SK-N-SH (cell line): ENCODE measurements at regions not wholly inside any gene's neighbourhood (a gene's known extent, or its start where the extent isn't known, plus 50 kb on each side); places are given as distances from the start of the nearest gene placed in this dataset.

ENCODE experiments used
- CHD2 ChIP-seq: fragments of 150-350 bp; IDR thresholded peaks from 2 replicates; pipeline ENCODE4 v1.6.1; 2018; ENCODE audit warnings: low read length; ENCODE audit not compliant: partially characterized antibody
- EZH2phosphoT487 ChIP-seq: fragments of 200-600 bp; sonication (generic); IDR thresholded peaks from 2 replicates; pipeline ENCODE4 v1.6.1; 2017; ENCODE audit warnings: low read depth, mixed run types, mild to moderate bottlenecking, antibody characterized with exemption, moderate library complexity, borderline replicate concordance
- NFIC ChIP-seq: IDR thresholded peaks from 2 replicates; pipeline ENCODE4 v1.4.0; 2012; ENCODE audit warnings: borderline replicate concordance
- RAD21 ChIP-seq: IDR thresholded peaks from 2 replicates; pipeline ENCODE4 v1.6.1; 2012; ENCODE audit warnings: mild to moderate bottlenecking, low read length
- TAF1 ChIP-seq: IDR thresholded peaks from 2 replicates; pipeline ENCODE4 v1.6.1; 2012; ENCODE audit warnings: low read depth, mild to moderate bottlenecking, low read length, moderate library complexity, borderline replicate concordance
- TCF12 ChIP-seq: IDR thresholded peaks from 2 replicates; pipeline ENCODE4 v1.4.0; 2012
- TF ChIP-seq, protein P1 (sequence below): IDR thresholded peaks from 2 replicates; pipeline ENCODE4 v1.4.0; 2012; ENCODE audit warnings: low read depth, borderline replicate concordance
- TF ChIP-seq, protein P2 (sequence below): fragments of 200-600 bp; sonication (generic); IDR thresholded peaks from 2 replicates; pipeline ENCODE4 v1.6.1; 2017; ENCODE audit warnings: antibody characterized with exemption, mild to moderate bottlenecking, moderate library complexity
- TF ChIP-seq, protein P3 (sequence below): IDR thresholded peaks from 2 replicates; pipeline ENCODE4; 2012

DNA sequence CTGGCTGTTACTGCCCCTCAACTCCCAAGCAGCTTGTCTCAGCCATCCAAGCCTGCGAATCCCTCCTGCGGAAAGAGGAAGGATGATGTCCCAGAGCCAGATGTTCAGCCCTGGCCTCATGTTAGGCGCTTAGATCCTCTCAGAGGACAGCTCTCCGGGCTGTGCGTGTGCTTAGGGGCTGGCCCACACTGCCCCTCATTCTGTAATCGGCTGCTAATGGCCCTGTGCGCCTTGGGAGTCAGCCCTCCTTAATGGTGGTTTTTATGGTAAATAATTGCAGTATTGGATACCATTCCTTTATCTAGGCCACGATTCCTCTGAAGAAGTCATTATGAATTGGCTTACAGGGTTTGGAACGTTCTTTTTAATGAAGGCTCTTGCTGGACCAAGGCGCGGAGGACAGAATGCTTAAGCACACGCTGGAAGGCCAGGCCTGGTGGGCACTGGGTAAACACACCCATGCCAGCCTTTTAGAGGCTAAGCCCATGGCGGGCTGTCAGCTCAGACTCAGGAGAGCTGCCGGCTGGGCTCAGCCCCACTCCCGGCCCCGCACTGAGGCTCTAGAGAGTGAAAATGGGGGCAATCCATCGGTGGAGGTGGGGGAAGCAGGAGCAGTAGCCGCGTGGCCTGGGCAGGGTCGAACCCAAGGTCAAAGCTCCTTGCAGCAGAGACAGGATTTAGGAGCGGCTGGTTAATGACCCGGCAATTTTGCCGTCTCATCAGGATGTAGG is 1157.5 kb downstream of the BRD1 start:
- TF ChIP-seq, protein P1, sequence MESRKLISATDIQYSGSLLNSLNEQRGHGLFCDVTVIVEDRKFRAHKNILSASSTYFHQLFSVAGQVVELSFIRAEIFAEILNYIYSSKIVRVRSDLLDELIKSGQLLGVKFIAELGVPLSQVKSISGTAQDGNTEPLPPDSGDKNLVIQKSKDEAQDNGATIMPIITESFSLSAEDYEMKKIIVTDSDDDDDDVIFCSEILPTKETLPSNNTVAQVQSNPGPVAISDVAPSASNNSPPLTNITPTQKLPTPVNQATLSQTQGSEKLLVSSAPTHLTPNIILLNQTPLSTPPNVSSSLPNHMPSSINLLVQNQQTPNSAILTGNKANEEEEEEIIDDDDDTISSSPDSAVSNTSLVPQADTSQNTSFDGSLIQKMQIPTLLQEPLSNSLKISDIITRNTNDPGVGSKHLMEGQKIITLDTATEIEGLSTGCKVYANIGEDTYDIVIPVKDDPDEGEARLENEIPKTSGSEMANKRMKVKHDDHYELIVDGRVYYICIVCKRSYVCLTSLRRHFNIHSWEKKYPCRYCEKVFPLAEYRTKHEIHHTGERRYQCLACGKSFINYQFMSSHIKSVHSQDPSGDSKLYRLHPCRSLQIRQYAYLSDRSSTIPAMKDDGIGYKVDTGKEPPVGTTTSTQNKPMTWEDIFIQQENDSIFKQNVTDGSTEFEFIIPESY, result no peak
- TF ChIP-seq, protein P2, sequence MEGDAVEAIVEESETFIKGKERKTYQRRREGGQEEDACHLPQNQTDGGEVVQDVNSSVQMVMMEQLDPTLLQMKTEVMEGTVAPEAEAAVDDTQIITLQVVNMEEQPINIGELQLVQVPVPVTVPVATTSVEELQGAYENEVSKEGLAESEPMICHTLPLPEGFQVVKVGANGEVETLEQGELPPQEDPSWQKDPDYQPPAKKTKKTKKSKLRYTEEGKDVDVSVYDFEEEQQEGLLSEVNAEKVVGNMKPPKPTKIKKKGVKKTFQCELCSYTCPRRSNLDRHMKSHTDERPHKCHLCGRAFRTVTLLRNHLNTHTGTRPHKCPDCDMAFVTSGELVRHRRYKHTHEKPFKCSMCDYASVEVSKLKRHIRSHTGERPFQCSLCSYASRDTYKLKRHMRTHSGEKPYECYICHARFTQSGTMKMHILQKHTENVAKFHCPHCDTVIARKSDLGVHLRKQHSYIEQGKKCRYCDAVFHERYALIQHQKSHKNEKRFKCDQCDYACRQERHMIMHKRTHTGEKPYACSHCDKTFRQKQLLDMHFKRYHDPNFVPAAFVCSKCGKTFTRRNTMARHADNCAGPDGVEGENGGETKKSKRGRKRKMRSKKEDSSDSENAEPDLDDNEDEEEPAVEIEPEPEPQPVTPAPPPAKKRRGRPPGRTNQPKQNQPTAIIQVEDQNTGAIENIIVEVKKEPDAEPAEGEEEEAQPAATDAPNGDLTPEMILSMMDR, result no peak
- TF ChIP-seq CHD2 (no peak), EZH2phosphoT487 (no peak), NFIC (no peak), TCF12 (no peak), RAD21 (no peak), TAF1 (no peak)
- TF ChIP-seq, protein P3, sequence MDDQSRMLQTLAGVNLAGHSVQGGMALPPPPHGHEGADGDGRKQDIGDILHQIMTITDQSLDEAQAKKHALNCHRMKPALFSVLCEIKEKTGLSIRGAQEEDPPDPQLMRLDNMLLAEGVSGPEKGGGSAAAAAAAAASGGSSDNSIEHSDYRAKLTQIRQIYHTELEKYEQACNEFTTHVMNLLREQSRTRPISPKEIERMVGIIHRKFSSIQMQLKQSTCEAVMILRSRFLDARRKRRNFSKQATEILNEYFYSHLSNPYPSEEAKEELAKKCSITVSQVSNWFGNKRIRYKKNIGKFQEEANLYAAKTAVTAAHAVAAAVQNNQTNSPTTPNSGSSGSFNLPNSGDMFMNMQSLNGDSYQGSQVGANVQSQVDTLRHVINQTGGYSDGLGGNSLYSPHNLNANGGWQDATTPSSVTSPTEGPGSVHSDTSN, result no peak
